Parathyroid adenoma (tissue), 2 donors: ENCODE measurements at regions not wholly inside any gene's neighbourhood (a gene's known extent, or its start where the extent isn't known, plus 50 kb on each side); places are given as distances from the start of the nearest gene placed in this dataset.

ENCODE experiments used
- H2AFZ ChIP-seq: fragments of 300-600 bp; sonication (generic); one replicate; pipeline ENCODE4 v1.7.0; 2017; ENCODE audit warnings: antibody characterized with exemption, mild to moderate bottlenecking
- H3K27ac ChIP-seq: fragments of 300-600 bp; sonication (generic); one replicate; pipeline ENCODE4 v1.7.0; 2017
- H3K27me3 ChIP-seq: fragments of 300-600 bp; sonication (generic); one replicate; pipeline ENCODE4 v1.7.0; 2017; ENCODE audit warnings: low read length; ENCODE audit not compliant: control insufficient read depth, insufficient read depth
- H3K36me3 ChIP-seq: fragments of 300-600 bp; sonication (generic); one replicate; pipeline ENCODE4 v1.7.0; 2017; ENCODE audit warnings: low read length; ENCODE audit not compliant: control insufficient read depth, insufficient read depth
- H3K4me1 ChIP-seq: fragments of 300-600 bp; sonication (generic); one replicate; pipeline ENCODE4 v1.7.0; 2017; ENCODE audit warnings: control low read depth
- H3K4me2 ChIP-seq: fragments of 300-600 bp; sonication (generic); one replicate; pipeline ENCODE4 v1.7.0; 2017; ENCODE audit warnings: low read length
- H3K4me3 ChIP-seq: fragments of 300-600 bp; sonication (generic); one replicate; pipeline ENCODE4 v1.7.0; 2017; ENCODE audit warnings: low read depth, low read length
- H3K79me2 ChIP-seq: fragments of 300-600 bp; sonication (generic); one replicate; pipeline ENCODE4 v1.7.0; 2017; ENCODE audit warnings: control low read depth
- H3K9ac ChIP-seq: fragments of 300-600 bp; sonication (generic); one replicate; pipeline ENCODE4 v1.7.0; 2017; ENCODE audit warnings: mild to moderate bottlenecking
- H3K9me3 ChIP-seq: fragments of 300-600 bp; sonication (generic); one replicate; pipeline ENCODE4 v1.7.0; 2017; ENCODE audit warnings: low read length; ENCODE audit not compliant: control insufficient read depth
- TF ChIP-seq, protein P1 (sequence below): fragments of 300-600 bp; sonication (generic); IDR thresholded peaks from one replicate; pipeline ENCODE4 v1.7.0; 2017; ENCODE audit warnings: antibody characterized with exemption, mild to moderate bottlenecking
- donor health status: primary hyperparathyroidism.

DNA sequence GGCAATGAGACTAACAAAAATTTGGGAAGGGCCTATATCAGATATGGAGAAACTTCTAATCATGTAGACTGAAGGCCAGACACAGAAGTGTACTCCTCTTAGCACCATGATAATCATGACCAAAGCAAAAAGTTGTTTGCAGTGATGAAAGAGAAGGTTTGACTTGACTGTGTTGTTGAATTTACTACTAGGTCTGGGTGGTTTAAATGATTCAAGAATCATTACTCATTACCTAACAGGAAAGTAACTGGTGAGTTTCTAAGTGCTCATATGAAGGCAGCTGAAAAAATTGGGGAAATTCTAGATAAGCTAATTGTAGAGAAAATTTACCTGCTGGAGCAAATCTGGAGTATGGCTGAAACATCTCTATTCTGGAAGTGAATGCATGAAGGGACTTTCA is 451.5 kb upstream of the SORCS1 start:
- H3K27ac ChIP-seq: no peak overlapping the region
- no peaks in the 10 kb centered on the region for H3K9me3 ChIP-seq
- no peaks in the 10 kb centered on the region for H3K4me1 ChIP-seq
- H2AFZ ChIP-seq: no peak overlapping the region
- H3K27me3 ChIP-seq: no peaks in the 10 kb centered on the region
- TF ChIP-seq, protein P1, sequence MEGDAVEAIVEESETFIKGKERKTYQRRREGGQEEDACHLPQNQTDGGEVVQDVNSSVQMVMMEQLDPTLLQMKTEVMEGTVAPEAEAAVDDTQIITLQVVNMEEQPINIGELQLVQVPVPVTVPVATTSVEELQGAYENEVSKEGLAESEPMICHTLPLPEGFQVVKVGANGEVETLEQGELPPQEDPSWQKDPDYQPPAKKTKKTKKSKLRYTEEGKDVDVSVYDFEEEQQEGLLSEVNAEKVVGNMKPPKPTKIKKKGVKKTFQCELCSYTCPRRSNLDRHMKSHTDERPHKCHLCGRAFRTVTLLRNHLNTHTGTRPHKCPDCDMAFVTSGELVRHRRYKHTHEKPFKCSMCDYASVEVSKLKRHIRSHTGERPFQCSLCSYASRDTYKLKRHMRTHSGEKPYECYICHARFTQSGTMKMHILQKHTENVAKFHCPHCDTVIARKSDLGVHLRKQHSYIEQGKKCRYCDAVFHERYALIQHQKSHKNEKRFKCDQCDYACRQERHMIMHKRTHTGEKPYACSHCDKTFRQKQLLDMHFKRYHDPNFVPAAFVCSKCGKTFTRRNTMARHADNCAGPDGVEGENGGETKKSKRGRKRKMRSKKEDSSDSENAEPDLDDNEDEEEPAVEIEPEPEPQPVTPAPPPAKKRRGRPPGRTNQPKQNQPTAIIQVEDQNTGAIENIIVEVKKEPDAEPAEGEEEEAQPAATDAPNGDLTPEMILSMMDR: no peak
- no peak overlapping the region for H3K9ac ChIP-seq
- H3K36me3 ChIP-seq: no peaks in the 10 kb centered on the region
- no peaks in the 10 kb centered on the region for H3K79me2 ChIP-seq
- no peak overlapping the region for H3K4me3 ChIP-seq
- H3K4me2 ChIP-seq: no peak overlapping the region

DNA sequence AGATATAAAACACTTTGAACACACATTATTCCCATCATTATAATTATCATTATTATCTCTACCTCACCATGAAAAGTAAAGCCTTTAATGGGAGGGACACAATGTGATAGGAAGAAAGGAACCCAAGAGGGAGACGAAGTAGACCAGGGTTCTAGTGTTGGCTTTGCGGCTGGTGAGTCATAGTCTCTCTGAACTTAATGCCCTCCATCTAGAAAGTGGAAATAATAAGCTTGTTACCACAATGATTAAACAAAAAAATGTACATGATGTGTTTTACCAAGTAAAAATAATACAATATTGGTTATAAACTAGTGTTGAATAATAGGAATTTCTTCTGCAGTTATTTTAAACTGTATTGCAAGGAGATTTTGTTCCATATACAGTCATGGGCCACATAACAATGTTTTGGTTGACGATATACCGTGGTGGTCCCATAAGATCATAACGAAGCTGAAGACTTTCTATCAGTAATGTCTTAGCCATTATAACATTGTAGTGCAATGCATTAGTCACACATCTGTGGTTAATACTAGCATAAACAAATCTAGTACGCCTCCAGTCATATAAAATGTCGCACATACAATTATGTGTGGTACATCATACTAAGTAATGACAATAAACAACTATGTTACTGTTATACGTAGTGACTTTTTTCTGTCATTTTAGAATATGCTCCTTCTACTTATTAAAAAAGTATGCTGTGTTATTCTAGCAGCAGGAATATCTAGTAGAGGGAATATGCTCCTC is 450.6 kb upstream of the SORCS1 start:
- Histone ChIP-seq H3K27me3 (no peaks in the 10 kb centered on the region), H3K4me1 (no peaks in the 10 kb centered on the region), H3K27ac (no peak overlapping the region), H3K36me3 (no peaks in the 10 kb centered on the region), H3K9ac (no peak overlapping the region), H3K9me3 (no peaks in the 10 kb centered on the region), H3K79me2 (no peaks in the 10 kb centered on the region), H2AFZ (no peak overlapping the region), H3K4me3 (no peak overlapping the region), H3K4me2 (no peak overlapping the region)
- TF ChIP-seq, protein P1: no peak

DNA sequence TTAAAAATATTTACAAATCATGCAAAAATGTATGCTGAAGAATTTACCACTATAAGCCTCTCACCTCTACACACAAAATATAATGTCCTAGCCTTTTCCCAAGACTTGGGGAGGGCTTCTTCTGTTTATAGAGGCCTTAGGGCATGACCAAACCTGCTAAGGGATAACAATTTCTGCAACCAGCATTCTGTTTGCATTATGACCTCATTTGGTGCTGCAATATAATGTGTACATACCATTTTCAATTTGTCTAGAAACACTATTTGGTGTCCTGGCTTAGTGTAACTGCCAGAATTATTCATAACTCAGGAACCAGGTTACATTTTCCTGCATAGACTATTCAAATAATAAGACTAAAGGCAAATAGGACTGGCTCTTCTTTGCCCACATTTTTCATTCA is 446.6 kb upstream of the SORCS1 start:
- Histone ChIP-seq H2AFZ (no peak overlapping the region), H3K9me3 (no peaks in the 10 kb centered on the region), H3K27ac (no peak overlapping the region), H3K36me3 (no peaks in the 10 kb centered on the region), H3K4me2 (no peak overlapping the region), H3K4me3 (no peak overlapping the region), H3K27me3 (no peaks in the 10 kb centered on the region), H3K9ac (no peak overlapping the region), H3K4me1 (no peaks in the 10 kb centered on the region), H3K79me2 (no peaks in the 10 kb centered on the region)
- TF ChIP-seq, protein P1: no peak

DNA sequence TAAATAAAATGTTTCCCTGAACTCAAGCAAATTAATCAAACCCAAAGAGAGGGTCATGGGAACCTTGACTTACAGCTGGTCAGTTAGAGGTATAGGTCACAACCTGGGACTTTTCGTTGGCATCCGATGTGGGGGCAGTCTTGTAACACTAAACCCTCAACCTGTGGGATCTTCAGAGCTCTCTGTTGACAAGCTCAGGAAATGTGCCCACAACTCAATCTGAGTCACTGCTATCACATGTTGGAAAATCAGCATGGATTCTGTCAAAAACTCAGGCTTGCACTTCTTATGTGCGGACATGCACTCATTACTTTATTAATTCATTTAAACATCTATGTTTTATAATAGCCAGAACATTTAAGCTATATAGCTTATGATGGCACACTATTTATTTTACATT is 424.6 kb upstream of the SORCS1 start:
- no peak overlapping the region for H2AFZ ChIP-seq
- no peaks in the 10 kb centered on the region for H3K79me2 ChIP-seq
- no peaks in the 10 kb centered on the region for H3K4me1 ChIP-seq
- no peaks in the 10 kb centered on the region for H3K27me3 ChIP-seq
- no peaks in the 10 kb centered on the region for H3K9me3 ChIP-seq
- no peak overlapping the region for H3K27ac ChIP-seq
- TF ChIP-seq, protein P1: no peak
- no peak overlapping the region for H3K4me2 ChIP-seq
- no peak overlapping the region for H3K9ac ChIP-seq
- H3K36me3 ChIP-seq: no peaks in the 10 kb centered on the region
- H3K4me3 ChIP-seq: no peak overlapping the region

DNA sequence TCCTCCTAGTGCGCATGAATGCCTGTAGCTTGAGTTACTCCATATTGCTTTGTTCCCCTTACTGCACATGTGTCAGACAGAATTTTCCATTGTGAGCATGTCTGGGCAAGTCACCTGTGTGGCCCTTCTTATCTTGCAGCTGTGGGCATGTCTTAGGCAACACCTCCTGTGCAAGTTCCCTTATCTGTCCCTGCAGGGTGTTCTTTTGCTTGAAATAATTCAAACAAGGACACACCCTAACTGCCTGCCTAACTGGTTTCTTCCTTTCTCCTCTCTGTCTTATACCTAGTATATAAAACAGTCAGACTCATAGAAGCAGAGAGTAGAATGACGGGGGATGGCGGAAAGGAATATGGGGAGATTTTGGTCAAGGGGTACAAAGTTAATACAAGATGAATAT is 421.1 kb upstream of the SORCS1 start:
- H3K27ac ChIP-seq: no peak overlapping the region
- H2AFZ ChIP-seq: no peak overlapping the region
- no peaks in the 10 kb centered on the region for H3K4me1 ChIP-seq
- H3K4me3 ChIP-seq: no peak overlapping the region
- TF ChIP-seq, protein P1: no peak
- H3K79me2 ChIP-seq: no peaks in the 10 kb centered on the region
- no peaks in the 10 kb centered on the region for H3K27me3 ChIP-seq
- no peaks in the 10 kb centered on the region for H3K36me3 ChIP-seq
- H3K9me3 ChIP-seq: no peaks in the 10 kb centered on the region
- H3K9ac ChIP-seq: no peak overlapping the region
- no peak overlapping the region for H3K4me2 ChIP-seq
